K562 (cell line): ENCODE measurements at regions not wholly inside any gene's neighbourhood (a gene's known extent, or its start where the extent isn't known, plus 50 kb on each side); places are given as distances from the start of the nearest gene placed in this dataset.

Experiments
- ATAC-seq: fragments of 200-7000 bp; cut with Tn5 transposase; 3 replicates; pipeline ENCODE4 v1.9.1; 2020; ENCODE audit warnings: moderate library complexity
- BruUV-seq: library from RNA; stranded (reverse); fragments of 400-500 nt; replicated peaks from 2 replicates; lab custom pipeline; 2021; lab: Mats Ljungman, UMichigan
- CTCF ChIA-PET: fragments of 300-600 bp; formaldehyde crosslinking; extraction: SDS; loops from one replicate; lab custom pipeline; 2021; ENCODE audit warnings: low intra/inter-chr PET ratio; lab: Yijun Ruan, JAX
- POLR2A ChIA-PET: fragments of 300-600, 350-650 bp; sonication (Branson Sonifier 250); formaldehyde crosslinking; extraction: SDS; loops from one replicate; lab custom pipeline; 2021; ENCODE audit warnings: antibody characterized with exemption, inconsistent platforms; lab: Yijun Ruan, JAX
- DNase-seq, 4 experiments: peaks; one replicate each; pipeline versions ENCODE4 v3.0.0 to v3.0.0-alpha.2; 2011 to 2018; ENCODE audit warnings: low spot score in 3 of 4, mixed read lengths in 3 of 4; ENCODE audit errors: extremely low read depth in 1 of 4
- FAIRE-seq: peaks from 2 replicates; lab custom pipeline; 2011; peaks lifted over from hg19 to GRCh38; lab: Jason Lieb, UNC
- H2AFZ ChIP-seq: 2 replicates; pipeline ENCODE4 v1.6.0; 2011; ENCODE audit warnings: low read depth, low read length, control low read depth, inconsistent platforms
- H3K27ac ChIP-seq: fragments of 200-600 bp; 3 replicates; pipeline ENCODE4 v1.8.0; 2011; ENCODE audit warnings: low read depth, mild to moderate bottlenecking, control low read depth, inconsistent platforms, low read length, moderate library complexity, mixed read lengths; ENCODE audit errors: extremely low read depth
- H3K27me3 ChIP-seq, 2 experiments: fragments of 300-600 bp in 1 of 2; 2 replicates in 1 of 2; 3 replicates in 1 of 2; pipeline versions ENCODE4 v1.6.0 to v1.8.0; 2011; ENCODE audit warnings: inconsistent platforms in 2 of 2, low read length in 2 of 2, mild to moderate bottlenecking in 1 of 2, mixed read lengths in 1 of 2, moderate library complexity in 1 of 2; ENCODE audit not compliant: control insufficient read depth in 2 of 2, insufficient read depth in 2 of 2
- H3K36me3 ChIP-seq: fragments of 300-600 bp; 3 replicates; pipeline ENCODE4 v1.8.0; 2011; ENCODE audit warnings: mild to moderate bottlenecking, low read length, inconsistent platforms; ENCODE audit not compliant: control insufficient read depth, insufficient read depth
- H3K4me1 ChIP-seq, 2 experiments: fragments of 200-600 bp in 1 of 2; replicated peaks in 1 of 2; 2 replicates in 1 of 2; 3 replicates in 1 of 2; pipeline versions ENCODE4 v1.5.1 to v1.8.0; 2011; ENCODE audit warnings: inconsistent platforms in 2 of 2, low read length in 2 of 2, mild to moderate bottlenecking in 1 of 2, mixed read lengths in 1 of 2, moderate library complexity in 1 of 2; ENCODE audit not compliant: control insufficient read depth in 2 of 2, insufficient read depth in 2 of 2
- H3K4me2 ChIP-seq: 2 replicates; pipeline ENCODE4 v1.6.1; 2011; ENCODE audit warnings: low read length, control low read depth, inconsistent platforms, mixed read lengths; ENCODE audit not compliant: insufficient read depth
- H3K4me3 ChIP-seq: fragments of 200-600 bp; sonication (generic), shearing (Covaris generic); 2 replicates; pipeline ENCODE4 v1.5.1; 2016; ENCODE audit warnings: control low read depth, inconsistent platforms
- H3K79me2 ChIP-seq: fragments of 200-600 bp; 3 replicates; pipeline ENCODE4 v1.8.0; 2011; ENCODE audit warnings: low read length, inconsistent platforms; ENCODE audit not compliant: control insufficient read depth, insufficient read depth
- H3K9ac ChIP-seq, 2 experiments: 2 replicates each; pipeline versions ENCODE4 v1.6.0 to v1.6.1; 2011; ENCODE audit warnings: low read depth in 2 of 2, low read length in 2 of 2, control low read depth in 1 of 2, inconsistent platforms in 1 of 2, mild to moderate bottlenecking in 1 of 2, mixed read lengths in 1 of 2; ENCODE audit not compliant: insufficient read depth in 1 of 2
- H3K9me1 ChIP-seq: one replicate; pipeline ENCODE4 v1.6.0; 2011; ENCODE audit warnings: inconsistent platforms, mild to moderate bottlenecking, low read length, moderate library complexity; ENCODE audit not compliant: control insufficient read depth, insufficient read depth
- H3K9me3 ChIP-seq: replicated peaks from 2 replicates; pipeline ENCODE4 v1.5.1; 2011; ENCODE audit warnings: low read depth, low read length, inconsistent platforms; ENCODE audit not compliant: control insufficient read depth, insufficient read depth
- H4K20me1 ChIP-seq: replicated peaks from 2 replicates; pipeline ENCODE4 v1.6.1; 2011; ENCODE audit warnings: low read length, inconsistent platforms, mixed read lengths; ENCODE audit not compliant: control insufficient read depth, insufficient read depth
- CBX5 ChIP-seq: IDR thresholded peaks from 2 replicates; pipeline ENCODE4 v1.6.1; 2014; ENCODE audit warnings: low read depth, borderline replicate concordance
- ELF2 ChIP-seq: fragments of 250-450 bp; sonication (Bioruptor Pico); IDR thresholded peaks from 2 replicates; pipeline ENCODE4 v1.5.0; 2021; ENCODE audit warnings: mild to moderate bottlenecking
- FOXJ3 ChIP-seq: sonication (generic); formaldehyde crosslinking; IDR thresholded peaks from 2 replicates; pipeline ENCODE4 v1.4.0; 2020; ENCODE audit warnings: mild to moderate bottlenecking, missing genetic modification reagents
- FOXK2 ChIP-seq, 2 experiments: fragments of 450-650 bp; IDR thresholded peaks in 1 of 2; conservative IDR thresholded peaks in 1 of 2; 2 replicates each; pipeline ENCODE4 v1.6.1; 2016; ENCODE audit warnings: low read depth in 2 of 2, mild to moderate bottlenecking in 1 of 2
- FOXO4 ChIP-seq: fragments of 450-650 bp; formaldehyde crosslinking; IDR thresholded peaks from 2 replicates; pipeline ENCODE4 v1.4.0; 2020; ENCODE audit warnings: mild to moderate bottlenecking, moderate library complexity
- HEY1 ChIP-seq: fragments of 250-450 bp; sonication (Bioruptor Pico); IDR thresholded peaks from 2 replicates; pipeline ENCODE4 v1.5.0; 2020; ENCODE audit warnings: mild to moderate bottlenecking, moderate library complexity, borderline replicate concordance
- NCOA1 ChIP-seq: fragments of 450-650 bp; IDR thresholded peaks from 2 replicates; pipeline ENCODE4 v1.6.1; 2016; ENCODE audit warnings: low read depth
- NFXL1 ChIP-seq: fragments of 450-650 bp; formaldehyde crosslinking; IDR thresholded peaks from 2 replicates; pipeline ENCODE4 v1.4.0; 2021; ENCODE audit warnings: mild to moderate bottlenecking
- NR1H2 ChIP-seq: sonication (generic); formaldehyde crosslinking; IDR thresholded peaks from 2 replicates; pipeline ENCODE4 v1.4.0; 2020; ENCODE audit warnings: mild to moderate bottlenecking, missing genetic modification reagents
- RBM34 ChIP-seq: fragments of 200-400 bp; formaldehyde crosslinking; IDR thresholded peaks from 2 replicates; pipeline ENCODE4 v1.6.1; 2018; ENCODE audit warnings: low read length, borderline replicate concordance; ENCODE audit not compliant: insufficient read depth
- RFX5 ChIP-seq: IDR thresholded peaks from 2 replicates; pipeline ENCODE4 v1.6.1; 2011; ENCODE audit warnings: low read depth, mild to moderate bottlenecking, improper control_type of control experiment, low read length
- RFX7 ChIP-seq: fragments of 250-450 bp; sonication (Bioruptor Pico); IDR thresholded peaks from 2 replicates; pipeline ENCODE4 v1.5.1; 2021; ENCODE audit warnings: mild to moderate bottlenecking
- STAT5A ChIP-seq: IDR thresholded peaks from 2 replicates; pipeline ENCODE4 v1.6.1; 2012; ENCODE audit warnings: low read length, inconsistent platforms, borderline replicate concordance
- STAT5B ChIP-seq: fragments of 250-450 bp; sonication (Bioruptor Pico); IDR thresholded peaks from 2 replicates; pipeline ENCODE4 v1.8.0; 2021; ENCODE audit warnings: mild to moderate bottlenecking, inconsistent platforms
- TBP ChIP-seq: optimal IDR thresholded peaks from 2 replicates; pipeline ENCODE3; 2011; ENCODE audit warnings: low read depth, low read length, improper control_type of control experiment
- THRAP3 ChIP-seq: fragments of 450-650 bp; IDR thresholded peaks from 2 replicates; pipeline ENCODE4 v1.6.1; 2016; ENCODE audit warnings: mild to moderate bottlenecking, inconsistent platforms, borderline replicate concordance
- ZBTB17 ChIP-seq: fragments of 450-650 bp; formaldehyde crosslinking; IDR thresholded peaks from 2 replicates; pipeline ENCODE4 v1.4.0; 2020; ENCODE audit warnings: mild to moderate bottlenecking
- ZNF253 ChIP-seq: fragments of 250-450 bp; sonication (Bioruptor Pico); conservative IDR thresholded peaks from 2 replicates; pipeline ENCODE4 v1.6.1; 2021; ENCODE audit warnings: mild to moderate bottlenecking
- WGBS: fragments of 100-300 bp; shearing (Covaris generic); methylation state at CpG from one replicate; pipeline ENCODE4 v1.1.6; 2016; ENCODE audit warnings: low coverage, mixed read lengths; ENCODE audit not compliant: insufficient coverage; ENCODE audit errors: missing lambda C conversion rate; 5-methylcytosine and 5-hydroxymethylcytosine counted together
- in situ Hi-C: fragments of 300-500 bp; cut with MboI; formaldehyde crosslinking; loops from 4 replicates; pipeline ENCODE4 v1.15.0; 2018; ENCODE audit warnings: inconsistent platforms, mixed read lengths
- intact Hi-C: fragments of 100-400 bp; cut with micrococcal nuclease; formaldehyde crosslinking; loops from 2 replicates; pipeline ENCODE4 v1.14.2; 2022

DNA sequence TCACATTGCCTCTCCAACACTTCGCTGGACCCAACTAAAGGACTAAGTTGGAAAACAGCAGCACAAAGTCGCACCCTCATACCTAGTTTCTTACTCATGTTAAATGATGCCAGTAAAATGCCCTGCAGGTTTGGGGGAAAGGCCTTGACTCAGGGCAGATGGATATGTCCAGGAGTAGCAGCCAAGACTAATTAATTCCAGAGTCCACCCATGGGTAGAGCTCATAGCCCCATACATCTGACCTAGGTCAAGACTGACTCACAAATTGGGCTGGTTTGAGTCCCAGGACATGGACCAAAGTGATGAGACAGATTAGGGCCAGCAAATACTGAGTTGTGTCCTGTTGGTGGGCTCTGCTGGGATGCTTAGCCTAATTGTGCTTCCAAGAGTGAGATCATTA is 224.0 kb upstream of the BTG1 start (continued):
- TF ChIP-seq STAT5A (no peak), NCOA1 (no peak), ZNF253 (CRISPR knock-in tag) (no peak)

GRCh38 chr12:92369056-92369455 is 223.4 kb upstream of the BTG1 start:
- H4K20me1 ChIP-seq: no peaks in the 10 kb centered on the region
- peaks cover 7% of the 10 kb centered on the region in 2 experiments; a peak in 4 of 5 replicates for H3K4me1 ChIP-seq
- in situ Hi-C loops: no loop called here
- CTCF ChIA-PET: no interaction called here
- H3K36me3 ChIP-seq: no peaks in the 10 kb centered on the region
- H3K9me1 ChIP-seq: no peaks in the 10 kb centered on the region
- no peak overlapping the region for H3K27ac ChIP-seq
- 64% methylated on average over 3 of the region's 3 CpGs for WGBS
- H3K9ac ChIP-seq: no peak overlapping the region
- intact Hi-C loops: no loop called here
- DNase-seq: no peak
- no peaks in the 10 kb centered on the region for H3K9me3 ChIP-seq
- BruUV-seq: no TSS peak
- no peaks in the 10 kb centered on the region; a peak in 1 of 5 replicates for H3K27me3 ChIP-seq
- no peak for FAIRE-seq
- POLR2A ChIA-PET: interaction anchor here (1.2 kb wide), 1 partner anchor 11 kb away, joined by 3 read pairs; no protein-coding TSS in a partner anchor
- H2AFZ ChIP-seq: no peak overlapping the region
- no peak for ATAC-seq
- H3K4me2 ChIP-seq: no peak overlapping the region
- H3K4me3 ChIP-seq: no peak overlapping the region
- no peaks in the 10 kb centered on the region for H3K79me2 ChIP-seq
- no peak for TF ChIP-seq FOXJ3 (CRISPR knock-in tag)
- no peak for TF ChIP-seq NFXL1 (CRISPR knock-in tag)
- no peak for TF ChIP-seq STAT5B (CRISPR knock-in tag)
- no peak for TF ChIP-seq CBX5
- no peak for TF ChIP-seq FOXO4
- no peak for TF ChIP-seq THRAP3
- no peak for TF ChIP-seq FOXK2 (conservative IDR thresholded peaks at IDR 0.05 in 1 of 2, IDR thresholded peaks at IDR 0.05 in 1 of 2; ENCODE audit: low read depth in 2 of 2)
- no peak for TF ChIP-seq RFX5
- no peak for TF ChIP-seq RBM34
- no peak for TF ChIP-seq NR1H2 (CRISPR knock-in tag)
- no peak for TF ChIP-seq TBP
- TF ChIP-seq ELF2 (CRISPR knock-in tag): no peak
- no peak for TF ChIP-seq RFX7 (CRISPR knock-in tag)
- TF ChIP-seq ZBTB17 (CRISPR knock-in tag): no peak
- TF ChIP-seq HEY1 (CRISPR knock-in tag): no peak
